GM12872 (cell line): ENCODE measurements at regions not wholly inside any gene's neighbourhood (a gene's known extent, or its start where the extent isn't known, plus 50 kb on each side); places are given as distances from the start of the nearest gene placed in this dataset.

ENCODE experiments used
- TF ChIP-seq, protein P1 (sequence below): IDR thresholded peaks from 3 replicates; pipeline ENCODE4 v1.5.1; 2011; ENCODE audit warnings: low read depth, mild to moderate bottlenecking, low read length, moderate library complexity; ENCODE audit not compliant: insufficient read depth

DNA sequence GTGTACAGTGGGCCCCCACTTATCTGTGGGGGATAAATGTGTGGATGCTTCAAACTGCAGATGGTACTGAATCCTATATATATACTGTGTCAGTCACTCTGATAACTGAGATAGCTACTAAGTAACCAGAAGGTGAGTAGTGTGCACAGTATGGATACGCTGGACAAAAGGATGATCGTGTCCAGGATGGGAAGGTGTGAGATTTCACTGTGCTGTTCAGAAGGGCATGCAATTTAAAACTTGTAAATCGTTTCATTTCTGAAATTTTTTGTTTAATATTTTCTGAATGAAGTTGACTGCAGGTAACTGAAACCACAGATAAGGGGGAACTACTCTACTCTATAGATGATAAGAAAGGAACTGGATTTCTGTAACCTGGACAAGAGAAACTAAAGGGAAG, 52.1 kb upstream of the SESN3 start:
- TF ChIP-seq, protein P1, sequence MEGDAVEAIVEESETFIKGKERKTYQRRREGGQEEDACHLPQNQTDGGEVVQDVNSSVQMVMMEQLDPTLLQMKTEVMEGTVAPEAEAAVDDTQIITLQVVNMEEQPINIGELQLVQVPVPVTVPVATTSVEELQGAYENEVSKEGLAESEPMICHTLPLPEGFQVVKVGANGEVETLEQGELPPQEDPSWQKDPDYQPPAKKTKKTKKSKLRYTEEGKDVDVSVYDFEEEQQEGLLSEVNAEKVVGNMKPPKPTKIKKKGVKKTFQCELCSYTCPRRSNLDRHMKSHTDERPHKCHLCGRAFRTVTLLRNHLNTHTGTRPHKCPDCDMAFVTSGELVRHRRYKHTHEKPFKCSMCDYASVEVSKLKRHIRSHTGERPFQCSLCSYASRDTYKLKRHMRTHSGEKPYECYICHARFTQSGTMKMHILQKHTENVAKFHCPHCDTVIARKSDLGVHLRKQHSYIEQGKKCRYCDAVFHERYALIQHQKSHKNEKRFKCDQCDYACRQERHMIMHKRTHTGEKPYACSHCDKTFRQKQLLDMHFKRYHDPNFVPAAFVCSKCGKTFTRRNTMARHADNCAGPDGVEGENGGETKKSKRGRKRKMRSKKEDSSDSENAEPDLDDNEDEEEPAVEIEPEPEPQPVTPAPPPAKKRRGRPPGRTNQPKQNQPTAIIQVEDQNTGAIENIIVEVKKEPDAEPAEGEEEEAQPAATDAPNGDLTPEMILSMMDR = no peak

DNA sequence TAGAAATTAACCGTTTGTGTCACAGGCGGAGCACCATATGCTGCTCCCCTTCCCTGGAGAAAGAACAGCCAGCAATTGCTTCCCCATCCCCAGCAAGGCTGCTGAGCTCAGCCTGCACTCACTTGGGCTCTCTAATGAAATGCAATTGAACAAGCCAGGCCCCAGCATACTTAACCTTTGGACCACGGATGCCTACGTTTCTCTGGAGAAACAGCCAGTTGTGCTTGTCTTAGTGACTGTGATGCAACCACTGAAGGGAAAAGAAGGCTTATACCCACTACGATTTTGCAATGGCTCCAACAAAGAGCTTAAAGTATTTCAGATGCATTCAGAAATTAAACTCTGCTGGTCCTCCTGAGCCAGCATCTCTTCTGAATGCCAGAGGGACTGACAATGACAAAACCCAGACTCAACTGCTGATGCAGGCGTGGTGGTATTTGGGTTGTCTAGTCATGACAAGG, 51.3 kb upstream of the SESN3 start:
- TF ChIP-seq, protein P1 = no peak
